Upper lobe of right lung (tissue), 1 donor: ENCODE measurements at regions not wholly inside any gene's neighbourhood (a gene's known extent, or its start where the extent isn't known, plus 50 kb on each side); places are given as distances from the start of the nearest gene placed in this dataset.

Source experiments
- ATAC-seq: fragments of 200-7000 bp; cut with Tn5 transposase; one replicate; pipeline ENCODE4 v1.9.1; 2020; ENCODE audit warnings: mild to moderate bottlenecking, moderate library complexity
- DNase-seq: peaks from one replicate; pipeline ENCODE4 v3.0.0-alpha.2; 2020
- H3K27ac ChIP-seq: fragments of 200-600 bp; one replicate; pipeline ENCODE4 v1.8.0; 2022
- H3K27me3 ChIP-seq: fragments of 200-600 bp; one replicate; pipeline ENCODE4 v1.8.0; 2022; ENCODE audit warnings: mild to moderate bottlenecking
- H3K36me3 ChIP-seq: fragments of 200-600 bp; one replicate; pipeline ENCODE4 v1.8.0; 2022
- H3K4me1 ChIP-seq: fragments of 200-600 bp; one replicate; pipeline ENCODE4 v1.8.0; 2022
- H3K4me3 ChIP-seq: fragments of 200-600 bp; one replicate; pipeline ENCODE4 v1.8.0; 2022; ENCODE audit warnings: mild to moderate bottlenecking
- H3K9me3 ChIP-seq: fragments of 200-600 bp; one replicate; pipeline ENCODE4 v1.8.0; 2022
- CTCF ChIP-seq: fragments of 200-600 bp; IDR thresholded peaks from one replicate; pipeline ENCODE4 v1.8.0; 2022; ENCODE audit warnings: antibody characterized with exemption
- intact Hi-C: fragments of 100-400 bp; cut with DNase I; formaldehyde crosslinking; loops from one replicate; pipeline ENCODE4 v1.11.0; 2022
- donor health status: DM: no; HTN: yes; CAD: no; lungs with severe emphysema.

GRCh38 chr10:42977032-42977416 is 99.8 kb upstream of the RET start:
- H3K9me3 ChIP-seq = no peaks in the 10 kb centered on the region
- DNase-seq (no peak), ATAC-seq (no peak)
- TF ChIP-seq CTCF = no peak
- H3K4me3 ChIP-seq = no peak overlapping the region
- H3K27ac ChIP-seq = no peak overlapping the region
- H3K27me3 ChIP-seq = no peaks in the 10 kb centered on the region
- H3K4me1 ChIP-seq = no peaks in the 10 kb centered on the region
- intact Hi-C loops = no loop called here
- no peaks in the 10 kb centered on the region for H3K36me3 ChIP-seq

DNA sequence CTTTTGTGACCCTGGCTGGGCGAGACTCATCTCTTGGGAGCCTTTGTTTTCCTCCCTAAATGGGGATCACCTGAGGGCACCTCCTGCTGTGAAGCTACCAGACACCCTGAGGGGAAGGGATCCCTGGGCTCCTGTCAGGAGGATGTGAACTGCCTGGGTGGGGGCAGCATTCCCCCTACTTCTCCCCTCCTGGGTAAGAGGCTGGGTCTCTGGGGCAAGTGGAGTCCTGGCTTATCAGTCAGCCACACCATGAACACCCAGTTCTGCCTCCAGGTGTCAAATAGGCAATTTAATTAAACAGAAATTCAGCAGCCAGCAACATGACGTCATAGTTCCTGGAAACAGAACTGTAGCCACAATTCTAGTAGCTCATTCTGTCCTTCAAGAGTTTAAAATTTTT is 97.7 kb upstream of the RET start:
- no peak for TF ChIP-seq CTCF
- ATAC-seq = no peak
- DNase-seq = no peak
- H3K9me3 ChIP-seq = no peaks in the 10 kb centered on the region
- no peaks in the 10 kb centered on the region for H3K27me3 ChIP-seq
- no peaks in the 10 kb centered on the region for H3K36me3 ChIP-seq
- no peak overlapping the region for H3K27ac ChIP-seq
- no peaks in the 10 kb centered on the region for H3K4me1 ChIP-seq
- H3K4me3 ChIP-seq = no peak overlapping the region
- intact Hi-C loops = no loop called here

DNA sequence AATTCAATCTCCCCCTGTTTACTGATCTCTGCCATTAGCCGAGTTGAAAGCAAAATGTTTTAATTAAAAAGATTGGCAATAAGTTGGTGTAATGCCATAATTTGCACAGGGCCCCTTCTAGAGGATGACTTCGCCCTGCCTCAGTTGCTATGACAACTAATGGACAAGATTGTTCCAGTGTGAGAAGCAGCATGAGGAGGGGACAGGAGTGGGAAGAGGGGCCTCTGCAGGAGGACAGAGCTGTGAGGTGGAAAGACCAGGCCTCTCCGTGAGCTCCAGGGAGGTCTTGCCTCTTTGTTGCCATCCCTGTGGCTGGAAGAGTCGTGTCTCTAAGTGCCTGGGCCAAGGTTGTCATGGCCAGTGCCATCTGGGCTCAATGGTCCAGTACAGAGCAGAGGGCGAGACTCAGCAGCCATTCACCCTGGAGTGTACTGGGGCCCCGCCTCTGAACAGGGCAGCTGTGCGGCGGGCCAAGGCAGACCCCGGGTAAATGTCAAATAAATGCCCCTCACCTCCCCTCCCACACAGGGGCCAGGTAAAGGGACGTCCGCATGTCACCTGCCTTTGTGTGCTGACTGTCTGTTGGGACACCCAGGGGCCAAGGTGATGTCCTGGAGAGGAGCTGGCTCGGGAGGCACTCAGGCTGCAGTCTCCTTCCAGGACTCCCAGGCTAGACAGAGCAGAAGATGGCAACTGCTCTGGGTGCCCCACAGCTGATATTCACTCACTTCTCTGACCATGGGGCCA is 97.0 kb upstream of the RET start:
- H3K9me3 ChIP-seq = no peaks in the 10 kb centered on the region
- H3K4me3 ChIP-seq = no peak overlapping the region
- DNase-seq = no peak
- no peak for TF ChIP-seq CTCF
- no peaks in the 10 kb centered on the region for H3K36me3 ChIP-seq
- no peaks in the 10 kb centered on the region for H3K27me3 ChIP-seq
- intact Hi-C loops = no loop called here
- no peaks in the 10 kb centered on the region for H3K4me1 ChIP-seq
- ATAC-seq = no peak
- H3K27ac ChIP-seq = no peak overlapping the region

DNA sequence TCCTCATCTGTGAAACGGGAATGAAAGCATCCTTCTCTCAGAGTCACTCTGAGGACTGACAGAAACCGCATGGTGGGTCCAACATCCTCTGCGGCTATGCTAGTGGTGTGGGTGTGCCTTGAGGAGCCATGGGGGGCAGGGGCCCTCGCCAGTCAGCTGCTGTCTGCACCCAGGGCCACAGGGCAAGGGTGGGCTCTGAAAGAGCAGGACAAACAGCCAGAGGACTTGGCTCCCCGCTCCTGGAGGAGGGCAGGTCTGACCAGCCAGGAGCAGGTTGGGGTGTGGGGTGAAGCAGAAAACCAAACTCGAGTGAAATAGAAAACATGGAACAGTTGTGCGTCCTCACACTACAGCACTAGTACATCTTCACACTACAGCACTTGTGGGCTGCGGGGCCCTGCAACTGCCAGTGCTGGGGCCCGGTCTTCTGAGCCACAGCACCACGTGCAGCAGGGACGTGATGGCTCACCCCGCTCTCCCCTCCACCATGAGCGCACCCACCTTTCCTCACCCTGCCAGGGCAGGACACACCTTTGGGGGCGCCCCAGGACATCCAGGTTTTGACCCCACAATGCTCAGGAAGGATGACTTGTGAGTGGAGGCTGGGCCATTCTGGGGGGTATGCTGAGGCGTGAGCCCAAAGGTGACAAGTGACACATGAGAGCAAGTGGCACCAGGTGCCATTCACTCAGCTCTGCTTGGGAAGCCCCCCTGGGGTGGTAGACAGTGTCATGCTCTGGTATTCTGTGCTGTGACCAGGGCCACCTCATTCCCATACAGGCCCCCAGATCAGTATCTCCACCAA is 96.1 kb upstream of the RET start:
- Histone ChIP-seq H3K27me3 (no peaks in the 10 kb centered on the region), H3K4me1 (no peaks in the 10 kb centered on the region), H3K27ac (no peak overlapping the region), H3K4me3 (no peak overlapping the region), H3K9me3 (no peaks in the 10 kb centered on the region), H3K36me3 (no peaks in the 10 kb centered on the region)
- TF ChIP-seq CTCF = no peak
- ATAC-seq (no peak), DNase-seq (no peak)
- intact Hi-C loops = no loop called here

- Histone ChIP-seq H3K27ac (no peak overlapping the region), H3K4me3 (no peak overlapping the region), H3K4me1 (no peaks in the 10 kb centered on the region), H3K36me3 (no peaks in the 10 kb centered on the region), H3K9me3 (no peaks in the 10 kb centered on the region), H3K27me3 (no peaks in the 10 kb centered on the region)
- intact Hi-C loops = no loop called here
- TF ChIP-seq CTCF = no peak
- DNase-seq (peak; percentile 51), ATAC-seq (no peak)
Measured at GRCh38 chr10:42981358-42982236, 95.3 kb upstream of the RET start.
